ENCODE measurements at regions not wholly inside any gene's neighbourhood (a gene's known extent, or its start where the extent isn't known, plus 50 kb on each side); places are given as distances from the start of the nearest gene placed in this dataset.
A peak's percentile ranks its signal among the peaks of the same experiment; 100 is the strongest.

- DNase-seq (ENCODE audit: low read depth, low spot score), result no peak
Observed at GRCh38 chr9:13491493-13492424, 212.3 kb upstream of the MPDZ start.

DNA sequence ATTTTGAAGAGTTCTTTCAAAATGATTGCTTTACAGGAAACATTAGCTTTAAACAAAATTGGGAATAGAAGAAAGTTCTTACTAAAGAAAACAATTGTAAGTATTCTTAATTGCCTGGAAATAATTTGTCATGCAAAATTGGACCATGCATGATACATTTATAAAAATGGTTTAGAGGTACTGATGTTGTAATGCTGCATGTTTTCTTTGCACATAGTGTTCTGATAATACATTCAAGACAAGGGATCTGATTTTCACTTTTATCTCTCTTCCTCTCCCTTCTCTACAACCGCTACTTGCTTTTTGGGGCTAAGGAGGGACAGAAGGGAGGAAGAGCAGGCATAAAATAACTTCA is 211.6 kb upstream of the MPDZ start:
- no peak for DNase-seq (ENCODE audit: low read depth, low spot score)

DNA sequence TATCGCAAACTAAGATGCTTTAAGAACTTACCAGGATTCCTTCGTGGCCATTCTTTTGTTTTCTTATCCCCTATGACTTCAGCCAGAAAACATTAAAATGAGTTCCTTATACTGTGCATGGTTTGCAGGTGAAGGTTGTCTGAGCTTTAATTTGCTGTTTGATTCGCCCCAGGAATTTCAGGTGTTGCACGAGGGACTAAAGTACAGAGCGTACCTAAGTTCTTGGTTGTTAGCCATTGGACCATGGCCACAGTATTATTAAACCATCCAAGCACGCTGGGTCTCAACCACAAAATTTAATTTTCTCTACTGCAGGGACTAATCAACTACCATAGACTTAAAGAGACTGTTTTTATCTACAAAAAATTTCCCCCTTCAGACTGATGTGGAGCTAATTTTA is 208.4 kb upstream of the MPDZ start:
- DNase-seq (ENCODE audit: low read depth, low spot score), result no peak

DNA sequence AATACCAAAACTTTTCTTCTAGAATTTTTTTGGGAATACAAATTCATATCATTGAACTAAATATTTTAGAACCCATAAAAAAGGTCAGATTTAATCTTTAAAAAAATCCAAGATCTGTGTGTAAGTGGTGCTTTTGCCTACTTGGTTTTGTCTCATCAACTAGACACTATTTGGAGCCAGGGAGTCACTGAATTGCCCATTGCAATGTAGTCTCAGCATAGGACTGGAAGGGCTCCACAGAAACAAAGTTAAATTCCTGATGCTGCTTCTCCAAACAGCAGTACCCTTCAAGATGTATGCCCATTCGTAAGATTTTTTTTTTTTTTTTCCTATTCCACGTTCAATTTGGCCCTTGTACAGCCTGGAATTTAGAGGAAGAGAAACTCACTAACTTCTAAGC is 208.0 kb upstream of the MPDZ start:
- DNase-seq (ENCODE audit: low read depth, low spot score), result no peak

GRCh38 chr9:13487071-13487470 is 207.6 kb upstream of the MPDZ start:
- no peak for DNase-seq (ENCODE audit: low read depth, low spot score)

GRCh38 chr9:13485068-13485596 is 205.6 kb upstream of the MPDZ start:
- peak; percentile 77 for DNase-seq (ENCODE audit: low read depth, low spot score)

GRCh38 chr9:13484186-13484585 is 204.7 kb upstream of the MPDZ start:
- DNase-seq (ENCODE audit: low read depth, low spot score), result no peak

DNA sequence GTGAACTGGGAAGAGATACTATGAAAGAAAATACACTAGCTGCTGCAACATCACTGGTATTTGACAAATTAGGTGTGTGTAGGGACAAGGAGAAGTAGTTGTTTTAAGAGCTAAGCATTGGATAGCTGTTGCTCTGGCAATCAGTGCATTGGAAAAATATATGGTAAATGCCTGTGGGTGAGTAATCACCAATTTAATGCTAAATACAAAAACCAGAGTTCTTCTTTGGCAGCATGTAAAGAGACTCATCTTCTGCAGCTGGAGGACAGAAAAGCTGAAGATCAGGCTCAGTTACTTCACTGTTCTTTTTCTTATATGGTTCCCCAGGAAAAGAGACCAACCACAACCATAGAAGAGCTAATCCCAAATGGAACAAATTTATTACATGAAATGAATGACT is 201.8 kb upstream of the MPDZ start:
- no peak for DNase-seq (ENCODE audit: low read depth, low spot score)

DNA sequence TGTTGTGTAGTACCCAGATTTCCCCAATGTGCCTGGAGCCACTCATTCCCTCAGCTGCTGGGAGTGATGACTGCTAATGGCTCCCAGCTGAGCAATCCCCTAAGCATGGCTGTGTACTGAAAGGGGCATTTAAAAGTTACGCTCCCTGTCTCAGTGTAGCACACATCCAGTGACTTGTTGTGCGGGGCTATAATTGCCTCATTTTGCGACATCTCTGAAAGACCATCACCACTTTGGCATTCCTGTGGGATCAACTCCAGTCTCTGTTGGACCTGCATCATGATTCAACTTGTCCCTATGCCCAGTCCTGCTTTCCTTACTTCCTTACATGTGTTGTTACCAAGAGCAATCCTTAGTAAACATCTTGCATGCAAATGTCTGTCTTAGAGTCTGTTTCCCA is 201.2 kb upstream of the MPDZ start:
- DNase-seq (ENCODE audit: low read depth, low spot score), result peak; percentile 83

DNA sequence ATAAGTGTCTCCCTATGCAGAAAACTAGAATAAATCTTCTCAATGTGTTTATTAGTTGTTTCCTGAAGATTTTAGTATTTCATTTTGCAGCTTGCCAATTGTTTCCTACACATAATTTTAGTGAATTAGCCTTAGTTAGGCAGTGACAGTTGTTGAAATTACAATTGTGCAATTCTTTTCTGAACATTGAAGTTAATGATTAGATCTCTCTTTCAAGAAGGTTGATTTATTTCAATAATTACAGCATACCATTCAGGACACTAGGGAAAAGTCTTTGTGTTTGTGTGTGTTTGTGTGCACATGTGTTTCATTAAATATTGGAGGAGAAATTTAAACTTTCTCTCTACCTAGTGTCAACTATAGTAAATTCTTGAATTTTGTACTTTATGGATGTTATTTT is 199.6 kb upstream of the MPDZ start:
- DNase-seq (ENCODE audit: low read depth, low spot score), result no peak

DNA sequence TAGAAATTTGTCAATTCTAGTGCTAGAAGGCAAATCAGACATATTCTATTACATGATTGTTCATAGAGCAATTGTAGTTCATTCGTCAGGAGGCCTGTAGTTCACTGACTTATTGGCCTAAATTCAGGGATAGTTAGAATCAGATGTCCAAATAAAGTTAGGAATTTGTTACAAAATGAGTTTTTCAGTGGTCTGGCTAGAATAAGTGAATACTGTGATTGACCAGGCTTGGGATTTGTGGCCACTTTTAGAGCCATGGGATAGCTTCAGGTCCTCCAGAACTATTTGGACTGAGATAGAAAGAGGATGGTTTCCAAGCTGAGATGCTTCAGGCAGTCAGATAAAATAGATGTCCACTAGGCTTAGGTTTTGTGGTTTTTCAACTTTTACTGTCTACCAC is 199.1 kb upstream of the MPDZ start:
- DNase-seq (ENCODE audit: low read depth, low spot score), result no peak

GRCh38 chr9:13478160-13478559 is 198.7 kb upstream of the MPDZ start:
- DNase-seq (ENCODE audit: low read depth, low spot score), result peak; percentile 58

DNA sequence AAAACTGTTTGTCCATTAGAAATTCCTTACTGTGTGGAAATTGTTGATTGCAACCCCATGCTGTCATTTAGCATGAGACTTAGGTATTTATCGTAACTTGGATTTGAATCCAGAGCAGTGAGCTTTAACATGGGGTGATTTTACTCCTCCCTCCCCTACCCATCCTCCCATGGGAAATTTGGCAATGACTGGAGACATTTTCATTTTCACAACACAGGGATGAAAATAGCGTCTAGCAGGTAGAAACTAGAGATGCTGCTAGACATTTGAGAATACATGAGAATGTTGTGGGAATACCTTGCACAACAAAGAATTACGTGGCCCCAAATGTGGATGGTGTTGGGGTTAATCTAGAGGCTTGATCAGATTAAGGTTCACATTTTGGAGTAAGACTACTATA is 191.3 kb upstream of the MPDZ start:
- DNase-seq (ENCODE audit: low read depth, low spot score), result no peak

DNA sequence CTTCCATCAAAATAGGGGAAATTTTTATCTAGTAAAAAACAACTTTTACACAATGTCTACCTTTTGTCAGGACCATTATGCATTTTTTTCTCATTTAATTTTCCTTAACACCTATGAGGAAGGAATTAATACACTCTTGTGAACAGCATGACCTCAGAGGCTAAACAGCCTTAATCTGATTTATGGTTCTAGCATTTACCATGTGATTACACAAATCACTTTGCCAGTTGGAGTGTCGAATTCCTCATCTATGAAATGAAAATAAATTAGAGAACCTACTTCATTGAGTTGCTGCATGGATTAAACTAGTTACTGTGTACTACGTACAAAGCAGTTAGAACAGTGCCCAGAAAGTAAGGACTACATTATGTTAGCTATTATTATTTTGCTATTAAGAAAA is 187.7 kb upstream of the MPDZ start:
- no peak for DNase-seq (ENCODE audit: low read depth, low spot score)

DNA sequence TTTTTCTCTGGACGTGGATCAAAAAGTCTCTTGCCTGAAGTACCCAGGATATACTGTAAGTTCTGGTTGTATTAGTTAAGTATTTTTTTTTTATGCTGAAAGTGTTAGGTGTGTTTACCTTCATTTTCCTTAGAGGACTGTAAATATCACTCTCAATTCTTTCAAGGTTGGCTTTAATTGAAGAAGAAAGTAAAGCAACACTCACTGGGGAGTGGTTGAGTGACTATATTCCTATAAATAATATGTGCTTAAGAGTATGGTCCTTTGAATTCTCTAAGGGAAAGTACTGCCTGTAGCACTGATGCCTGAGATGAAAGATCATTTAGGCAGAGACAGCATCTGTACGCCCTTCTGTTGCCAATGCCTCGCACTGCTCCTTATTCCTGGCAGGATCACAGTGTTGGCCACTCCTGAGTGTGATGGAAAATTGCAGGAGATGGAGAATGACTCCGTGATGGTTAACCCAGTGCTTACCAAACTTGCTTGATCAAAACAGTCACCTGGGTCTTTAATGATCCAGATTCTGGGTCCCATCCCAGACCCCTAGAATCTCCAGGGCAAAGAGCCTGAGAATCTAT is 182.0 kb upstream of the MPDZ start:
- no peak for DNase-seq (ENCODE audit: low read depth, low spot score)

DNA sequence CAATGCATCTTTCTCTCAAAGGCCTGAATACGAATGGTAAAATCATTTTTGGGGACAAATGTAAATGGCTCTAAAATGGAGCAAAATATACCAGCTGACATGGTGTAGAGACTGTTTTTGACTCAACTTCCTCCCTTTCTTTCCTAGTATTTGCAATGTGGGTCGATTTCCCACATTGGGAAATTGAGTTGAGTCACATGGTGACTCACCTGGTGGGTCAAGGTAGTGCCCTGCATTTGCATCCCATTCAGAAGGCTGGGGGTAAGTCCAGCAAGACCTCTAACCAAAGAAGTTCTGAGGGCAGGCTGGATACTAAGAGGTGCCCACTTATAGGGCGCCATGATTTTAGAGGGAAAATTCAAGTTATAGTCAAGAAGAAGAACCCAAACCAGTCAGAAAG is 179.6 kb upstream of the MPDZ start:
- no peak for DNase-seq (ENCODE audit: low read depth, low spot score)

- DNase-seq (ENCODE audit: low read depth, low spot score), result no peak
Observed at GRCh38 chr9:13457795-13458194, 178.3 kb upstream of the MPDZ start.

DNA sequence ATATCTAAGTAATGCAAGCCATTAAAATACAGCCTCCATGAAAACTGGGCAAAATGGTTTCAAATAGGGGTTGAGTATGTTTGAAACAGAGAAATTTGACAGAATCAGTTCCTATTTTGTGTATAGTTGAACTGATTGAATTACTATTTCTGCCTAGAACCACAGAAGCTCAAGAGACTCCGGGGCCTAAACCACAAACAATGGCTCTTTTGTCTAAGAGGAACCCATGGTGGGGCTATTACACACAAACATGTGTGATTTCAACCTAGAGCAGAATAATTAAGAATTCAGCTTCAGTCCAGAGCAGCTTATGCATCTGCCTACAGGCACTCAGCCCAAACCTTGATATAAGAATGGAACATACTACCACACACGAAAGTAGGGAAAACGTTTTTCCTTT is 171.2 kb upstream of the MPDZ start:
- peak; percentile 35 for DNase-seq (ENCODE audit: low read depth, low spot score)

DNA sequence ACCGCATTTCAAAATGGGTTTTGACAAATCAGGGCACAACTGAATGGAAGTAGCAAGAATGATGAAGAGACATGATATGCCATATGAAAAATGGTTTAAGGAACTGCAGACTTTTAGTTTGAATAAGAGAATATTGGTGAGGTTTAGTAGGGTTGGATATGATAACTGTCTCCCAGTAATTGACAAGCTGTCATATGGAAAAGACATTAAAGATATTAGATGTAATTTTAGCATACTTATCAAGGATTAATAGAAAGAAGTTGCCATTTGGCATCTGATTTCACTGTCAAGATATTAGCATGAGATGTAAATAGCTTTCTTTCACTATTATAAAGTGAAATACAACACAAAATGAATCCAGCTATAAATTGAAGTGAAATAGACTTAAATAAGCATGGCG is 169.0 kb upstream of the MPDZ start:
- DNase-seq (ENCODE audit: low read depth, low spot score), result no peak

DNA sequence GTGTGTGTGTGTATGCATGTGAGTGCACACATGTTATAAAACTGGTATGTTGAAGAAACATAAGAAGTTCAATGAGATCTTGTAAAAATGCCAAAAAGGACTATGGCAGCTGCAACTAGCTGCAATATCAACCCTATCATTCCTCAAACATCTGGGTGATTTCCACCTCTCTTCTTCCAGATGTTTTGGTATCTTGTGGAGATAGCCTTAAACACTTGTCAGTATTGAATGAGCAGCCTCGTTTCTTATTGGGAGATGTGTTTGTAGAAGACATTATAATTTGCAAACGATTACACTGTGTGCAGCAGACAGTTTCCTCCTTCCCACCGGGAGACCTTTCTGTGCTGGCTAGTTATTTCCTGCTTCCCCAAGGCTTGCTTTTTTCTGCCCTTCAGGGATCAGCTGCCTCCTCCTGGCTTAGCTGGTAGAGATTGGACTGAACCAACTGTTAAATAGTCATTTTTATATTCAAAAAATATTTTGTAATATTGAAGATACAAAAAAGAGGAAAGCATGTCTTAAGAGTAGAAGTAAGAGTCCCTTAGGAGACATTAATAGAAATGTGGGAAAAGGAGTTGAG is 168.4 kb upstream of the MPDZ start:
- no peak for DNase-seq (ENCODE audit: low read depth, low spot score)

GRCh38 chr9:13446938-13447842 is 167.7 kb upstream of the MPDZ start:
- no peak for DNase-seq (ENCODE audit: low read depth, low spot score)
